ENCODE measurements at regions not wholly inside any gene's neighbourhood (a gene's known extent, or its start where the extent isn't known, plus 50 kb on each side); places are given as distances from the start of the nearest gene placed in this dataset.

GRCh38 chr7:32241636-32242035 lies 171.4 kb upstream of the PDE1C start:
- TF ChIP-seq CTCF (conservative IDR thresholded peaks at IDR 0.05; ENCODE audit: low read depth, low read length), result no peak
- DNase-seq (ENCODE audit: low read depth), result no peak
- no peak overlapping the region for H3K4me3 ChIP-seq (ENCODE audit: low read length)

GRCh38 chr7:32239764-32240163 lies 169.6 kb upstream of the PDE1C start:
- TF ChIP-seq CTCF (conservative IDR thresholded peaks at IDR 0.05; ENCODE audit: low read depth, low read length), result no peak
- DNase-seq (ENCODE audit: low read depth), result no peak
- no peak overlapping the region for H3K4me3 ChIP-seq (ENCODE audit: low read length)

- TF ChIP-seq CTCF (conservative IDR thresholded peaks at IDR 0.05; ENCODE audit: low read depth, low read length), result no peak
- no peak for DNase-seq (ENCODE audit: low read depth)
- H3K4me3 ChIP-seq (ENCODE audit: low read length), result no peak overlapping the region
Observed at GRCh38 chr7:32228601-32229000, 158.4 kb upstream of the PDE1C start.

GRCh38 chr7:32227746-32228145 lies 157.5 kb upstream of the PDE1C start:
- TF ChIP-seq CTCF (conservative IDR thresholded peaks at IDR 0.05; ENCODE audit: low read depth, low read length), result no peak
- DNase-seq (ENCODE audit: low read depth), result no peak
- no peak overlapping the region for H3K4me3 ChIP-seq (ENCODE audit: low read length)

GRCh38 chr7:32224276-32224675 lies 154.1 kb upstream of the PDE1C start:
- H3K4me3 ChIP-seq (ENCODE audit: low read length), result no peak overlapping the region
- TF ChIP-seq CTCF (conservative IDR thresholded peaks at IDR 0.05; ENCODE audit: low read depth, low read length), result no peak
- DNase-seq (ENCODE audit: low read depth), result no peak

GRCh38 chr7:32223721-32224120 lies 153.5 kb upstream of the PDE1C start:
- H3K4me3 ChIP-seq (ENCODE audit: low read length), result no peak overlapping the region
- DNase-seq (ENCODE audit: low read depth), result no peak
- no peak for TF ChIP-seq CTCF (conservative IDR thresholded peaks at IDR 0.05; ENCODE audit: low read depth, low read length)

- no peak for TF ChIP-seq CTCF (conservative IDR thresholded peaks at IDR 0.05; ENCODE audit: low read depth, low read length)
- H3K4me3 ChIP-seq (ENCODE audit: low read length), result no peak overlapping the region
- DNase-seq (ENCODE audit: low read depth), result no peak
Observed at GRCh38 chr7:32223071-32223650, 153.0 kb upstream of the PDE1C start.

Data from retinal pigment epithelial cell (primary cell).